IPS-NIHi7 (cell line): ENCODE measurements at regions not wholly inside any gene's neighbourhood (a gene's known extent, or its start where the extent isn't known, plus 50 kb on each side); places are given as distances from the start of the nearest gene placed in this dataset.

Source experiments
- DNase-seq: peaks from one replicate; pipeline ENCODE4 v3.0.0; 2012; ENCODE audit warnings: mixed read lengths; ENCODE audit errors: extremely low spot score

- DNase-seq = no peak
Measured at GRCh38 chr13:83219832-83220231, 662.4 kb downstream of the SLITRK1 start.

GRCh38 chr13:83216479-83217245 lies 665.6 kb downstream of the SLITRK1 start:
- no peak for DNase-seq

- DNase-seq = no peak
Measured at GRCh38 chr13:83215627-83216026, 666.6 kb downstream of the SLITRK1 start.

- DNase-seq = no peak
Measured at GRCh38 chr13:83214452-83214851, 667.8 kb downstream of the SLITRK1 start.

- DNase-seq = no peak
Measured at GRCh38 chr13:83211301-83211700, 671.0 kb downstream of the SLITRK1 start.

GRCh38 chr13:83204886-83205285 lies 677.4 kb downstream of the SLITRK1 start:
- DNase-seq = no peak

GRCh38 chr13:83201506-83201905 lies 680.8 kb downstream of the SLITRK1 start:
- DNase-seq = no peak

- no peak for DNase-seq
Measured at GRCh38 chr13:83197316-83197715, 685.0 kb downstream of the SLITRK1 start.

- DNase-seq = no peak
Measured at GRCh38 chr13:83190020-83190419, 692.3 kb downstream of the SLITRK1 start.

GRCh38 chr13:83184819-83185218 lies 697.5 kb downstream of the SLITRK1 start:
- no peak for DNase-seq

- DNase-seq = no peak
Measured at GRCh38 chr13:83184150-83184475, 698.2 kb downstream of the SLITRK1 start.

GRCh38 chr13:83183439-83184149 lies 698.7 kb downstream of the SLITRK1 start:
- DNase-seq = no peak

- no peak for DNase-seq
Measured at GRCh38 chr13:83182845-83183244, 699.4 kb downstream of the SLITRK1 start.

- DNase-seq = no peak
Measured at GRCh38 chr13:83178008-83178407, 704.3 kb downstream of the SLITRK1 start.

GRCh38 chr13:83168590-83168989 lies 713.7 kb downstream of the SLITRK1 start:
- no peak for DNase-seq

GRCh38 chr13:83167203-83167602 lies 715.1 kb downstream of the SLITRK1 start:
- DNase-seq = no peak

GRCh38 chr13:83166550-83166949 lies 715.7 kb downstream of the SLITRK1 start:
- DNase-seq = no peak

GRCh38 chr13:83162493-83162892 lies 719.8 kb downstream of the SLITRK1 start:
- peak; percentile 12 for DNase-seq

- no peak for DNase-seq
Measured at GRCh38 chr13:83153848-83154247, 728.4 kb downstream of the SLITRK1 start.

GRCh38 chr13:83151308-83151660 lies 731.0 kb downstream of the SLITRK1 start:
- no peak for DNase-seq

GRCh38 chr13:83150616-83151307 lies 731.5 kb downstream of the SLITRK1 start:
- DNase-seq = no peak

GRCh38 chr13:83136660-83137059 lies 745.6 kb downstream of the SLITRK1 start:
- no peak for DNase-seq

- no peak for DNase-seq
Measured at GRCh38 chr13:83125791-83126190, 756.5 kb downstream of the SLITRK1 start.
